Upper lobe of left lung (tissue), 6 donors: ENCODE measurements at regions not wholly inside any gene's neighbourhood (a gene's known extent, or its start where the extent isn't known, plus 50 kb on each side); places are given as distances from the start of the nearest gene placed in this dataset.

Source experiments
- ATAC-seq, 2 donors: fragments of 200-7000 bp; cut with Tn5 transposase; one replicate each; pipeline ENCODE4 v1.9.1; 2022; ENCODE audit warnings: mild to moderate bottlenecking in 2 of 2, moderate library complexity in 2 of 2; ENCODE audit not compliant: low FRiP score in 2 of 2
- DNase-seq, 2 donors: peaks; one replicate each; pipeline ENCODE4 v3.0.0-alpha.2; 2019 to 2020
- H3K27ac ChIP-seq, 4 donors: fragments of 200-600 bp; sonication (generic); one replicate each; pipeline ENCODE4 v1.5.1; 2016 to 2019
- H3K27me3 ChIP-seq, 4 donors: fragments of 200-600 bp; sonication (generic); one replicate each; pipeline ENCODE4 v1.5.1; 2017 to 2019
- H3K36me3 ChIP-seq, 4 donors: fragments of 200-600 bp; sonication (generic); one replicate each; pipeline ENCODE4 v1.5.1; 2016 to 2019
- H3K4me1 ChIP-seq, 4 donors: fragments of 200-600 bp; sonication (generic); one replicate each; pipeline ENCODE4 v1.5.1; 2018 to 2019
- H3K4me3 ChIP-seq, 4 donors: fragments of 200-600 bp; sonication (generic); one replicate each; pipeline ENCODE4 v1.5.1; 2017 to 2019; ENCODE audit warnings: mild to moderate bottlenecking in 2 of 4, moderate library complexity in 1 of 4
- H3K9me3 ChIP-seq, 4 donors: fragments of 200-600 bp; sonication (generic); one replicate each; pipeline ENCODE4 v1.5.1; 2018 to 2019
- EP300 ChIP-seq, 4 donors: sonication (generic); formaldehyde crosslinking; IDR thresholded peaks; one replicate each; pipeline ENCODE4 v1.5.1; 2017; ENCODE audit warnings: antibody characterized with exemption in 4 of 4, control low read depth in 2 of 4
- POLR2A ChIP-seq, 4 donors: fragments of 450-650 bp; IDR thresholded peaks; one replicate each; pipeline ENCODE4 v1.5.1; 2016 to 2017; ENCODE audit warnings: antibody characterized with exemption in 4 of 4, mild to moderate bottlenecking in 2 of 4
- POLR2AphosphoS5 ChIP-seq, 2 donors: sonication (generic); formaldehyde crosslinking; IDR thresholded peaks; one replicate each; pipeline ENCODE4 v1.5.1; 2017; ENCODE audit warnings: antibody characterized with exemption in 2 of 2
- WGBS, 2 donors: methylation state at CpG; one replicate each; pipeline ENCODE4 v1.1.5; 2017 to 2018; 5-methylcytosine and 5-hydroxymethylcytosine counted together
- TF ChIP-seq, protein P1 (sequence below), 6 experiments: fragments of 450-650 bp in 4 of 6; fragments of 200-600 bp in 2 of 6; sonication (generic) in 2 of 6; IDR thresholded peaks; one replicate each; pipeline ENCODE4 v1.5.1; 2016 to 2019; ENCODE audit warnings: antibody characterized with exemption in 6 of 6
- donor health status: DM: no; HTN: no; CAD: no; lungs with moderate emphysema.
- donor health status: DM: no; HTN: yes; CAD: no; lungs with severe emphysema.

GRCh38 chr1:36650200-36651065 lies 167.7 kb upstream of the CSF3R start:
- no peak overlapping the region for H3K4me3 ChIP-seq

DNA sequence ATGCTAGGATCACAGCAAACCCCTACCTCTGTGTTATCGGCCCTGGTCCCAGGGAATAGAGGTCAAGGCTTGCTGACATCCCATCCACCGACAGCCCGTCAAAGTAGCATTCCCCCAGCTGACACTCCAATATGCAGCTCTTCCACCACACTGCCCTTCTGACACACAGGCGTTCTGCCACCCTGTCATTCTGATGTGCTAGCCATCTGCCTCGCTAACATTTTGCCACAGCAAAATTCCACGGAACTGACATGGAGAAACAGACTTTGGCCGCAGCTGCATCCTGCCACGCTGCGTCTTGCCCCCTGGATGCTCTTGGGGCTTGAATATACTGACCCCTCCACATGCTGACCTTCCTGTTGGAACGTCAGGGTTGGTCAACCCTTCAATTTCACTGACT lies 163.2 kb upstream of the CSF3R start:
- H3K36me3 ChIP-seq = no peaks in the 10 kb centered on the region
- no peak overlapping the region for H3K4me3 ChIP-seq
- DNase-seq (no peak), ATAC-seq (no peak)
- H3K27ac ChIP-seq = no peak overlapping the region
- WGBS, 2 donors = 43 to 56% methylated on average over 10 of the region's 10 CpGs
- no peaks in the 10 kb centered on the region for H3K9me3 ChIP-seq
- no peaks in the 10 kb centered on the region for H3K4me1 ChIP-seq
- TF ChIP-seq POLR2A (IDR thresholded peaks at IDR 0.05) (no peak), POLR2AphosphoS5 (IDR thresholded peaks at IDR 0.05) (peak; percentile 13 to 40), EP300 (IDR thresholded peaks at IDR 0.05) (no peak)
- TF ChIP-seq, protein P1, sequence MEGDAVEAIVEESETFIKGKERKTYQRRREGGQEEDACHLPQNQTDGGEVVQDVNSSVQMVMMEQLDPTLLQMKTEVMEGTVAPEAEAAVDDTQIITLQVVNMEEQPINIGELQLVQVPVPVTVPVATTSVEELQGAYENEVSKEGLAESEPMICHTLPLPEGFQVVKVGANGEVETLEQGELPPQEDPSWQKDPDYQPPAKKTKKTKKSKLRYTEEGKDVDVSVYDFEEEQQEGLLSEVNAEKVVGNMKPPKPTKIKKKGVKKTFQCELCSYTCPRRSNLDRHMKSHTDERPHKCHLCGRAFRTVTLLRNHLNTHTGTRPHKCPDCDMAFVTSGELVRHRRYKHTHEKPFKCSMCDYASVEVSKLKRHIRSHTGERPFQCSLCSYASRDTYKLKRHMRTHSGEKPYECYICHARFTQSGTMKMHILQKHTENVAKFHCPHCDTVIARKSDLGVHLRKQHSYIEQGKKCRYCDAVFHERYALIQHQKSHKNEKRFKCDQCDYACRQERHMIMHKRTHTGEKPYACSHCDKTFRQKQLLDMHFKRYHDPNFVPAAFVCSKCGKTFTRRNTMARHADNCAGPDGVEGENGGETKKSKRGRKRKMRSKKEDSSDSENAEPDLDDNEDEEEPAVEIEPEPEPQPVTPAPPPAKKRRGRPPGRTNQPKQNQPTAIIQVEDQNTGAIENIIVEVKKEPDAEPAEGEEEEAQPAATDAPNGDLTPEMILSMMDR (IDR thresholded peaks at IDR 0.05) = no peak
- H3K27me3 ChIP-seq = no peaks in the 10 kb centered on the region

More at GRCh38 chr1:36650200-36651065, 167.7 kb upstream of the CSF3R start:
- 39 to 40% methylated on average over 14 of the region's 14 CpGs for WGBS, 2 donors
- Histone ChIP-seq H3K27ac (no peak overlapping the region), H3K9me3 (no peaks in the 10 kb centered on the region), H3K27me3 (no peaks in the 10 kb centered on the region), H3K4me1 (no peaks in the 10 kb centered on the region), H3K36me3 (no peaks in the 10 kb centered on the region)
- peak; percentile 66 to 76 for ATAC-seq
- DNase-seq = peak in 1 of 2 donors; percentile 56
- TF ChIP-seq, protein P1 (IDR thresholded peaks at IDR 0.05) = peak; percentile 56 to 84 (median 69)
- TF ChIP-seq EP300 (IDR thresholded peaks at IDR 0.05) = no peak

- no peaks in the 10 kb centered on the region for H3K4me1 ChIP-seq
- DNase-seq = no peak
- H3K9me3 ChIP-seq = no peaks in the 10 kb centered on the region
- no peak overlapping the region for H3K4me3 ChIP-seq
- no peak overlapping the region for H3K27ac ChIP-seq
- no peaks in the 10 kb centered on the region for H3K36me3 ChIP-seq
- H3K27me3 ChIP-seq = no peaks in the 10 kb centered on the region
- WGBS, 2 donors = 74 to 88% methylated on average over 7 of the region's 7 CpGs
- ATAC-seq = no peak
- no peak for TF ChIP-seq POLR2A (IDR thresholded peaks at IDR 0.05)
- TF ChIP-seq, protein P1 (IDR thresholded peaks at IDR 0.05) = no peak
- TF ChIP-seq EP300 (IDR thresholded peaks at IDR 0.05) = no peak
- no peak for TF ChIP-seq POLR2AphosphoS5 (IDR thresholded peaks at IDR 0.05)
Observed at GRCh38 chr1:36644556-36644955, 161.8 kb upstream of the CSF3R start.

DNA sequence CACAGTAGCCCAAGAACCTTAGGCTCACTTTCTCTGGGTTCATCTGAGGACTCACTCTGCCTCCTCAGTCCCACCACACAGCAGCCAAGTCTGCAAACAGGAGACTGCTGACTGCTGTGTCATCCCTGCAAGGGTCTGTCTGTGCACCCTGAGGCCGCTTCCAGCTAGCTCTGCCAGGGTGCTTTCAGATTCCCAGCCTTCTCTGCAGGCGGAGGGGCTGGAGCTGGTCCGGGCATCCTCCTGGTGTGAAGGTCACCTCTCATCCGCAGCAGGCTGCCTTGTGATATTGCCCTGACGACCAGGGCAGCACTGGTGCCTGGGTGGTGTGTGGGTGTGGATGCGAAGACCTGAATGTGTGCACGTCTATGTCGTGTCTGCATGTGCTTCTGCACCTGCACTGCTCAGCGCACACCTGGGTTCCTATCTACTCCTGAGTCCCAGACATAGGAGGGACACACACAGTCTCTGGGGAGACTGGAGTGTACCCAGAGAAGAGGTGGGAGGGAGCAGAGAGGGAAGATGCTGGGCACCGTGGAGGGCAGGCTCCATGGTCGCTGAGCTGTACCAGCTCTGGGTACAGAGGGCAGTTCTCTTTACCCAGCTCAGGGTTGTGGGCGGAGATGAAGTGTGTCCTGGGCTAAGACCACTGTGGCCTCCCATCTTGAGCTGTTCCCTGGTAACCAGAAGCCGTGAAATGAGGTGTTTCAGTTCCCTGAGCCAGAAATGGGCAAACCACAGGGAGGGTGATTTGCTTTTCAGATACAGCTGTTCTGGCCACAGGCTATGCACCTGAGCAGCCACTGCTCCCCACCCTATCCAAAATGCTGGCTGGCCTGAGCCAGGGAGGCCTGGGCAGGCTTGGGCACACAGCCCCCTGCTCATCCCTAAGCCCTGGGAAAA lies 160.9 kb upstream of the CSF3R start:
- TF ChIP-seq POLR2A (IDR thresholded peaks at IDR 0.05) (no peak), POLR2AphosphoS5 (IDR thresholded peaks at IDR 0.05) (no peak), EP300 (IDR thresholded peaks at IDR 0.05) (no peak)
- TF ChIP-seq, protein P1 (IDR thresholded peaks at IDR 0.05) = no peak
- H3K27ac ChIP-seq = no peak overlapping the region
- no peaks in the 10 kb centered on the region for H3K36me3 ChIP-seq
- no peaks in the 10 kb centered on the region for H3K4me1 ChIP-seq
- no peak for ATAC-seq
- no peak overlapping the region for H3K4me3 ChIP-seq
- DNase-seq = no peak
- WGBS, 2 donors = 59 to 76% methylated on average over 10 to 13 of the region's 13 CpGs
- no peaks in the 10 kb centered on the region for H3K9me3 ChIP-seq
- no peaks in the 10 kb centered on the region for H3K27me3 ChIP-seq
